ENCODE measurements at regions not wholly inside any gene's neighbourhood (a gene's known extent, or its start where the extent isn't known, plus 50 kb on each side); places are given as distances from the start of the nearest gene placed in this dataset.

DNA sequence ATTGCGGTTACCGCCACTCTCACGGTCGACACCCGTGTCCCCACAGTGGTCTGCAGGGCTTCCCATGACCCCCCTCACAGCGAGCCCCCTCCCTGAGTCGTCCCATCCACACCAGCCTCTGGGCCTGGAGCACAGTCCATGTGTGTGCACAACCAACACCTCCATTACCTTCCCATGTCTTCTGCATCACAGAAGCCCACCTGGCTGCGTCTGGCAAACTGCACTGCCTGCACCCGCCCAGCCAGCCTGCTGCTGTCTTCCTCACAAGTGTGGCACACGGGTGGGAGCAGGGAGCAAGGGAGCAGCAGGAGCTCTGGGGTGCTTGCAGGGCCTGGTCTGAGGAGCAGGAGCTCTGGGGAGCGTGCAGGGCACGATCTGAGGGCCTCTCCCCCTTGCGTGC is 415.3 kb upstream of the IRX4 start:
- no peak for DNase-seq (ENCODE audit: low spot score)

DNA sequence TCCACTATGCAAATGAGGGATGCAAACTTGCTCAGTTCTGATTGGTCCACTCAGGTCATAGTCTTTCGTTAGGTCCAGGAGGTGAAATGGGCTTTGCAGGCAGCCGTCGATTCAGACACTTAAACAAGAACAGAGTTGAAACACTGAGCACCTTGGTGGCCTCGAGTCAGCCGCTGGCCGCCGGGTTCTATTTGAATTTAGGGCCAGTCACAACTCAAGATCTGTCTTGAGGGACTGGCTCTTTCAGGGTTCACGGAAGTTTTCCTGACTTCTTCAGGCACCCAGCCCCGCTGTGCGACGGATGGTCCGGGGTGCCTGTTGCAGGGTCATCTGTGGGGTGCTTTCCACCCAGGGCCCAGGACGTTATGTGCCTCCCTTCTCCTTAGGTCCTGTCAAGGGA is 412.8 kb upstream of the IRX4 start:
- no peak for DNase-seq (ENCODE audit: low spot score)

DNA sequence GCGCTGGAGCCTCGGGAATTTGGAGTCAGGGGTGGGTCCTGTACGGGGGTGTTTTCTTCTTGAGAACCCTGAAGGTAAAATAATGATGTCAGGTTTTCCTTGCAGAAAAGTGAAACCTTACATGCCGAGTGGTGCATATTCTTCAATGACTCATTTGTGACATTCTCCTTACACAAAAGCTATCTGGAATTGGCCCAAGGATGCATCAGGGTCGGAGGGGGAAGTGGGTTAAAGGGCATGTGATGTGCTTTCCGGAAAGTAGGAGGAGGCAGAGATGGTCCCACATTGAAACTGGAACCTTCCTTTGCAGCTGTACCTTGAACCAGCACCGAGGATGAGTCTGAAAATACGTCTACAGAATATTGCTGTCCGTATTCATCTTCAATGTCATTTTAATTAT is 411.2 kb upstream of the IRX4 start:
- no peak for DNase-seq (ENCODE audit: low spot score)

DNA sequence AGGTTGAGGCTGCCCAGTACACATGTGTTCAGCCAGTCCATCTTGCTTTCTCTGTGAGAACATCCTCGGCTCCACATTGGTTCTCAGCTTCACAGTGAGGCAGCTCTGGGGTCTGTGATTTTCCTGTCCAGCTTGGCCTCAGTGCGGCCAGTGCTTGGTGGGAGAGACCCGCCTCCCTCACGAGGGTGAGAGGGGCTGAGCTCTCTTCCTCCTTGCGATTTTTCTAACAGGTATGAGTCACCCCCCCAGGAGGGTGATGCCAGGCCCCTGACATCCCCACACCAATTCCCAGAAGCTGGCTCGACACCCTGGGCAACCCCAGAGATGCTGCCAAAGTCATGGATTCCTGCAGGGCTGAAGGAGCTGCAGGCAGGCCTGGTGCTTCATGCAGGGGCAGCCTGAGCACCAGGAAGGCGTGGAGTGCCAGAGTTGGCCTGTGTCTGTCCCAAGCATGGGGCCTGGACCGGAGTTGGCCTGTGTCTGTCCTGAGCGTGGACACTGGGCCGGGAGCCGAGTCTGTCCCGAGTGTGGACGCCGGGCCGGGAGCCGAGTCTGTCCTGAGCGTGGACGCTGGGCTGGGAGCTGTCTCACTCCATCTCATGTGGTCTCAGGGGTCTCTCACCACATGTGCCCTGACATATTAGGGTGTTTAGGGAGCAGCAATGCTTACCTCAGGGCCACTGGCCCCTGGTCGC is 408.6 kb upstream of the IRX4 start:
- no peak for DNase-seq (ENCODE audit: low spot score)

DNA sequence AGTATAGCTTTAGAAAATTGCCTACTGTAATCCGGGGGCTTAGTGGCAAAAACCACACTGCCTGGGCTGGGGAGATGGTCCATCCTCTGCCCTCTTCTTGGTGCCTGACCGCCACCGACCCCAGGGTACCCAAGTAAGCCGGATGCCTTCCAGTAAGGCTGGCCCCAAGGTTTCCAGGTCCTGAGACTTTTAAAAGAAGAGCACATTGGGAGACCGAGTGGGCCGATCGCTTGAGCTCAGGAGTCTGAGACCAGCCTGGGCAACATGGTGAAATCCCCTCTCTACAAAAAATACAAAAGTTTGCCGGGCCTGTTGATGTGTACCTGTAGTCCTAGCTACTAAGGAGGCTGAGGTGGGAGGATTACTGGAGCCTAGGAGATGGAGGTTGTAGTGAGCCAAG is 406.7 kb upstream of the IRX4 start:
- DNase-seq (ENCODE audit: low spot score), result no peak

DNA sequence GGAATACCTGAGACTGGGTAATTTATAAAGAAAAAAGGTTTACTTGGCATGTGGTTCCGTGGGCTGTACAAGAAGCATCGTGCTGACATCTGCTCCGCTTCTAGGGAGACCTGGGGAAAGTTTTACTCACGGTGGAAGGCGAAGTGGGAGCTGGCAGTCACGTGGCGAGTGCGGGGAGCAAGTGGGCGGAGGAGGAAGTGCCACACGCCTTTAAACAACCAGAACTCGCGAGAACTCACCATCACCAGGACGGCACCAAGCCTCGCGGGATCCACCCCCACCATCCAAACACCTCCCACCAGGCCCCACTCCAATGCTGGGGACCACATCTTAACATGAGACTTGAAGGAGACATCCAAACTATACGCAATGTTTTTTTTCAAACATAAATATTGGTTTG is 406.2 kb upstream of the IRX4 start:
- no peak for DNase-seq (ENCODE audit: low spot score)

DNA sequence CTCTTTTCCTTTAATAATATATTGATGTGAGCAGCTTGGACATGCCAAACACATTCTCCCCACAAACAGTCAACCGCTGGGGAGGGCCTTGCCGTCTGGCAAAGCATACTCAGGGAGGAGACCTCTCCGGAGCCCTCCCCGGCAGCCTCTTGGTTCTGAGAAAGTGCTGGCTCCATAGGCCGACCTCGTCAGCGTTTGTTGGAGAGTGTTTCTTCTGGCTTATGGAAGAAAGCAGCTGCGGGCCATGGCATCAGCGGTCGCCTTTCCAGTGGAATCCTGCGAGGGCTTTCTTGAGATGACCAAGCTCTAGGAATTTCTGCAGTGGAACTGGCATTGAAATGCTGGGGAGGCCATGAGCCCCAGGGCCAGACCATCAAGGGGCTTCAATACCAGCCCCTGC is 405.7 kb upstream of the IRX4 start:
- DNase-seq (ENCODE audit: low spot score), result no peak

DNA sequence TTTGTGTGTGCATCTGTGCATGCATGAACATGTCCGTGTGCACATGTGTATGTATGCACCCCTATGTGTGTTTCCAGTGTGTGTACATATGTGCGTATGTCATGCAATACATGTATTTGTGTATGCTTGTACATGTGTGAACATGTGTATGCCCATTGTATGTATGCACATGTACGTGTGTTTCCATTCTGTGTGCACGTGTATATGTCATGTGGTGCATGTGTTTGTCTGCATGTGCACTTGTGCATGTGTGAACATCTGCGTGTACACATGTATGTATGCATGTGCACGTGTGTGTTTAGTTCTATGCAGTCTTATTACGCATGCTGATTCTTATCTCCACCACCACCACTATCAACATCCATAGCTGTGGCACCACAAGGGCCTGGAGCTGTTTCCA is 403.5 kb upstream of the IRX4 start:
- DNase-seq (ENCODE audit: low spot score), result no peak

DNA sequence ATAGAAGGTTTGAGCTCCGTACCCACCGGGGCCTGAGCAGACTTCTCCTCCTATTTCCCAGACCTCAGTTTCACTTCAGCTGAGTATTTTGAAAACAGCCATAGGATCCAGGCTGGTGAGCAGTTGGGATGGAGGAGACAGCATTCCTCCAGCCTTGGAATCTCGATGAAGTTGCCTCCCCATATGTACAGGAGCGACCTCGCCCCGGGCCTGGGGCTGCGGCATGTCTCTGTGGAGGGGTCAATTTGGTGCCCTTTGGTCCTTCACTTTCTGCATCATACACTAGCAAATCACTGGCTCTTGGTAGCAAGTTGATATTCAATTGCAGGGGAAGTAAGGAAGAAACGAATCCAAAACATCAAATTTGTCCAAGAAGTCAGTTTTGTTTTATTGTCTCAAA is 402.0 kb upstream of the IRX4 start:
- DNase-seq (ENCODE audit: low spot score), result no peak

DNA sequence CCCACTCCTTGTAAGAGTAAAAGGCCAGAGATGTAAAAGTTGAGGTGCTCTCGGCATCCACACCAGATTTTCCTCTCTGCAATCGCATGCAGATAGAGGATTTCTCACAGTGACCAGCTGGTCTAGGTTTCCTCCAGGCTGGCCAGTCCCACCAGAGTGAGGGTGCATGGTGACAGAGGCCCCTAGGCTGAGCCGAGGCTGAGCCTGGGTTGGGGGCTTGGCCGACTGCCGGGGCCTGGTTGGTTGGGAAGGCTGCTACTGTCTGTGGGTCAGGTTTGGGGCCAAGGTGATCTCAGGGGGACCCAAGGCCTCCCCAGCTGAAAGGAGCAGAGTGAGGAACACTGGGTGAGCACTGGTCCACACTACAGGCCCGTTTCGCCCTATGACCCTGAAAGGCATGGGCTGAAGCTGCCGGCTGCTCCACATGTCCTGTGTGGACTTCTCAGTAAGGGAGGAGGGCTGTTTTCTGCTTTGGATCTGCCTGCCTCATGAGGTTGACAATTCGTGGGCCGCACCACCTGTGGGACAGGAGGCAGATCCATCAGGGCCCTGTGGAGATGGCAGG is 400.8 kb upstream of the IRX4 start:
- DNase-seq (ENCODE audit: low spot score), result no peak

DNA sequence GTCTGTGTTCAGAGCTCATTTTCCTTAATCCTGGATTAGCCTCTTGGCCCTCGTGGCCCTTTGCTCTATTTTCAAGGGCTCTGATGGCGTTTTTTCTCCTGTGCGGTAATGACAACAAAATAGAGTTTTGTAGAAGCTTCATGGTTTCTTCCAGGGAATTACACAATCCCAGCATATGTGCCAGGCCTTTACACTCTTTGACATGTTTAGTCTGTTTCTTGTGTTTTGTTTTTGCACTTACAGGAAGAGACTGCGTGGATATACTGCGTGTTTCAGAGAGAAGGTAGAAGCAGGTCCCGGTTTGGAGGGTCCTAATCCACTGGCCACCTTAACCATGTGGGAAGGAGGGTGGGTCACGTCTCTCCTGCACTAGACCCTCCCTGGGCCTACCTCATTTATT is 400.2 kb upstream of the IRX4 start:
- DNase-seq (ENCODE audit: low spot score), result no peak

DNA sequence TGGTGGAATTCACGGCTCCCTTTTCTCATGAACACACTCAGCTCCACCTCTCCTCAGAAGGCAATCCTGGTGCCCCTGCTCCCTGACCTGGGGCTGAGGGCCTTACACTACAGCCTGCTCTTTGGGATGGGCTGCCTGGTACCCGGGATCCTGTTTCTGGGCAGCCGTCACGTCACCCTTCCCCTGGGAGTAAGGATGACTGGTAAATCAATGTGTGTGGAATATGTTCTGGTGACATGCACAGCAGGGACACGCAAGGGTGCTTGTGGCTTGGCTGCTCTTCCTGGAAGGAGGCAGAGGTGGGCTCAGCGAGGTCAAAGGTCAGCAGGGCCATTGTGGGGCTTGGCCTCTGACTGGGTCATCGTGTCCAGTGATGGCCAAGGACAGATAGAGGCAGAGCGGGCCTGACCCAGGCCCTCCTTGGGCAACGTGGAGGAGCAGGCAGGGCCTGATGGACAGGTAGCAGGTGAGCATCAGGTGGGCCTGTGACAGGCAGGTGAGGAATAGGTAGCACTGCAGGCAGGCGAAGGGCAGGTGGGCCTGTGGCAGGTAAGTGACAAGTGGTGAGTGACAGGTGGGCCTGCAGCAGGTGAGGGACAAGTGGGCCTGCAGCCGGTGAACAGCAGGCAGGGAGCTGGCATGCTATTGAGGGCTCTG is 399.4 kb upstream of the IRX4 start:
- DNase-seq (ENCODE audit: low spot score), result no peak

DNA sequence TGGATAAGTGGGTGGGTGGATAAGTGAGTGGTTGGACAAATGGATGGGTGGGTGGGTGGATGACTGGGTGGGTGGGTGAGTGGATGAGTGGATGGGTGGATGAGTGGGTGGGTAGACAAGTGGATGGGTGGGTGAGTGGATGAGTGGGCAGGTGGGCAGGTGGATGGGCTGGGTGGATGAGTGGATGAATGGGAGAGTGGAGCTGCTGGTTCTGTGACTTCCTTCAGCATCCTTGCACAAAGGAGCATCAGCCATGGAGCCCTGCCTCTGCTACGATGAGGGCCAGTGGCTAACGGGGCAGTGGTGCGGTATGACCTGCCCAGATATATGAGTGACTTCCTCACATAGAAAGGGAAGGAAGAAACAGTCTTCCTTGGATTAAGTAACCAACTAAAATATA is 398.7 kb upstream of the IRX4 start:
- no peak for DNase-seq (ENCODE audit: low spot score)

DNA sequence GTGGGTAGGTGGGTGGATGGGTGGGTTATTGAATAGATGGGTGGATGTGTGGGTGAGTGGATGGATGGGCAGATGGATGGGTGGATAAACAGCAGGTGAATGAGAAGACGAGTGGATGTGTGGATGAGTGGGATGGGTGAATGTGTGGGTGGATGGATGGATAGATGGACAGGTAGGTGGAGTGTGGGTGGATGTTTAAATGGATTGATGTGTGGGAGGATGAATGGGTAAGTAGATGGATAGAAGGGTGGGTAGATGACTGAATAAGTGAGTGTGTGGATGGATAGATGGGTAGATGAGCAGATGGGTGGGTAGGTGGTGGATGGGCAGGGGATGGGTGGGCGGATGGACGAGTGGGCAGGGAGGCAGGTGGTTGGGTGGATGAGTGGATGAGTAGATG is 397.6 kb upstream of the IRX4 start:
- DNase-seq (ENCODE audit: low spot score), result no peak

DNA sequence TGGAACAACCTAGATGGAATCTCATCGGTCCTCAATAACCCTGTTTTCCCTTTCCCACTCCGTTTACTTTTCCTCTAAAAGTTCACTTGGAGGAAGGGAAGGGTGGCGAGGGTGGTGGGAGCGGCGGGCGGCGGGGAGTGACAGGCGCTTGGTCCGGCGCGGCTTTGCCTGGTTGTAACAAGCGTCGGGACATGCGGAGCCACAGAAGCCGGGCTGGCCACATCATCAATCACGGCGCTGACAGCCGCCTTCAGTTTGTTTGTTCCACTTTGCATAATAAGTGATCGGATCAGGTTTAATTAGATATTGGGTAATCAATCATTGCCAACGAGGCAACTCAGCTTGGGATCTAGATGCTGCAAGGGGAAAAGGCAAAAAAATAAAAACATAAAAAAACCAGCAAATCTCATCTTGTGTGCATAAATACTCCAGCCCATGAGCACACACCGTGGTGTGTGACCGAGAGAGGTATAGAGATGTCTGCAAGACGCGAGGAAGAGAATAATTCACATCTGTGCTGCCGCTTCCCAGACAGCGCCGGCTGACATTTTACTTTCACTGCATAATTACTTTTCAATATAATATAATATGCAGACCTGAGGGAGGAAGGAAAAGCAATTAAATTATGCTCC is 396.2 kb upstream of the IRX4 start:
- DNase-seq (ENCODE audit: low spot score), result no peak

DNA sequence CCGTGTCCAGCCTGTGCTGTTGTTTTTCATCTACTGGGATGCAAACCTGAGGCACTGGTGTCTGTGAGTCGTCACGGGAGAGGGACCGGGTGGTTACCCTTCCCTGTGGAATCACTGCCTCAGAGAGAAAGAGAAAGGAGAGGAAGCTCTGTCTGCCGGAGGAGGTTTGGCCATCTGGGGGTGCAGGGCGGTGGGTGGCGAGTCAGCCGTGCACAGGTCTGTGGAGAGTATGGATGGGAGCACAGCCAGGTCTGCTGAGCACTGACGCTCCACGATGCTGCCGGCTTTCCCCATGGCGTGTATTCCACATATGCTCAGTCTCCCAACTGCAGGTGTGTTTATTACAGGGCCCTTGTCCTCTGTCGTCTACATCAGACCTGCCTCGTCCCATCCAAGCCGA is 395.2 kb upstream of the IRX4 start:
- DNase-seq (ENCODE audit: low spot score), result no peak

DNA sequence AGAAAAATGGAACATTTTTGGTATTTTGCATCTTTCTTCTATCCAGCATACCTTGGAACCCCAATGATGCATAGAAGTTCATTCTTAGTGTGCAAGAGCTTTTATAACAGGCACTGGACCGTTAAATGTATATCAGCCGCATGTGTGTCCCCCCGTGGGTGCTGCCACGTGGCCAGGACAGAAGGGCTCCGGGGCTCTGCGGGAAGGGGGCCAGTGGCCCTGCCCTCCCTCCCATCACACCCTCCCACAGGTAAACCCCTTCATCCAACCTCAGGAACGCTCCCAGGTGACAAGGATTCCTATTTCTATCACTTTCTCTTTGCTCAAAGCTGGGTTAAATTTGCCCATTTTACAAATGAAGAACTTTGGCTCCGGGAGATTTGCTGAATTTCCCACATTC is 393.4 kb upstream of the IRX4 start:
- no peak for DNase-seq (ENCODE audit: low spot score)

DNA sequence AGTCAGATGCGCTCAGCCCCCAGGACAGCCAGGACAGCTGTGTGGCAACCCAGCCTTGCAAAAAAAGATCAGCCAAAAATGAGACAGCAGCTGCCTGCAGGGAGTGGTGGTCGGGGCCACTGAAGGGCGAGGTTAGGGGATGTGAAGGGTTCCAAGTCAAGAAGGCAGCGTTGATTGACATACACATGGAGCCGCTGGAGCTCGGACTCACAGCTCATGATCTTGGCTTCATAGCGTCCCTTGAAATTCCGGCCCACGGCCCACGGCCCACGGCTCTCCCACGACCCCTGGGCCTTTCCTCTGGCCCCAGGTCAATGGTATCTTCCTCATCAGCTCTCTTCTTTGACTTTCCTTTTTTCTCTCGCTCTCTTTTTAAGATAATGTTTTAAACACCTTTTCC is 390.0 kb upstream of the IRX4 start:
- no peak for DNase-seq (ENCODE audit: low spot score)

DNA sequence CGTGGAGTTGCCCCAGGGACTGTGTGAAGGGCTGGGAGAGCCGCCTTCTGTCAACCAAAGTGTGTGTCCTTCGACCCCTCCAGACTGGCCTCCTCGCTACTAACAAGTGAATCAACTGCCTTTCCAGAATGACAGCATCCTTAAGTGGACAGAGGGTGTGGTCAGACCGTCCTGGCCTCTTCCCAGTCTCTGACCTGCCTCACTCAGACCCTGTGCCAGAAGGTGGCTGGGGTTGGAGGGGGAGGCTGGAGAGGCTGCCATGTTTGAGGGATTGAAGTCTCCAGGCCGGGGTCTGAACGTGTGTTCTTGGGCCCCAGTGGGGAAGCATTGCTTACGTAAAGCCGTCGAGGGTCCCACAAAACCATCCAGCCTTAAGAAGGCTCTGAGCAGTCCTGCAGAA is 389.3 kb upstream of the IRX4 start:
- DNase-seq (ENCODE audit: low spot score), result no peak

DNA sequence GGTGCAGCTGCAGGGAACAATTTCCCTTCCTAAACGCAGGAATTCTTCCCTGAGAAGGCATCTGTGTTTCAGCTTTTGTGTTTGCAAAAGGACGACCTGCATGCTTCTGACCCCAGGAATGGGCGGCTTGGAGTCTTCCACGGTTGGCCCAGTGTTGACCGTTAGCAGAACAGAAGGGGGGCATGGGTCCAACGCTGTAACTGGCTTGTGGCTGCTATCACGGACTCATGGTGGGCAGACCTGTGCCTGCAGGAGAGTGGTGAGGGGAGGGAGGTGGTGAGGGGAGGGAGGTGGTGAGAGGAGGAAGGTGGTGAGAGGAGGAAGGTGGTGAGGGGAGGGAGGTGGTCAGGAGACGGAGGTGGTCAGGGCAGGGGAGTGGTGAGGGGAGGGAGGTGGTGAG is 388.6 kb upstream of the IRX4 start:
- DNase-seq (ENCODE audit: low spot score), result no peak

DNA sequence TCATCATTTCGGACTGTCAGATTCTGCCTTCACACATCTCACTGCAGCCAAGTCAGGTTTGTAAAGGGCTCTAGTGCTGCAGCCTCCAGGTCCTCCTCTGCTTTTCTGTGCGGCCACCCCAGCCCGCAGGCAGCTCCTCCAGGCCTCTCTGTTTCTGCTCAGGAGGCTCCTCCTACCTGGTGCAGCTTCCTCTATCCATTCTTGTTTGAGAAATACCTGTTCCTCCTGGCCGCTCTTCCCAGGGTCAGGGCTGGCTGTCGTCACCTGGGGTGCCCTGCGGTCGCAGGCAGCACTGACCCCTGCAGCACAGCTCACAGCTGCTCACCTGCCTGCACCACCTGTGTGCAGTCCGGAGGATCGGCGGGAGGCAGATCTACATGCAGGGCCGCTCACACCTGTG is 387.7 kb upstream of the IRX4 start:
- DNase-seq (ENCODE audit: low spot score), result no peak

DNA sequence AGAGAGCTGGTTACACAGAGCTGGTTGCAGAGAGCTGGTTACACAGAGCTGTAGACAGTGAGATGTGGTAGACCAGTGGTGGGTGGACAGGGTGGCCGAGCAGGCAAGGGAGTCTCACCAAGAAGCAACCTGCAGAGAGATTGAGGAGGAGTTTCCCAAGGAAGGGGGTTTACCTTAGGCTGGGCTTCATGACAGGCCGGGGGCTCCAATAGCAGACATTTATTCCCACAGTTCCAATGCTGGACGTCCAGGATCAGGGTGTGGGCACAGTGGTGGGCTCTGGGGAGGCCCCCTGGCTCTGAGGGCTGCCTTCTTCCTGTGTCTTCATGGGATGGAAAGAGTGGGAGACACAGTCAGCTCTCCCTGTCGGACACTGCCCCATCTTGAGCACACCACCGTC is 386.9 kb upstream of the IRX4 start:
- no peak for DNase-seq (ENCODE audit: low spot score)

DNA sequence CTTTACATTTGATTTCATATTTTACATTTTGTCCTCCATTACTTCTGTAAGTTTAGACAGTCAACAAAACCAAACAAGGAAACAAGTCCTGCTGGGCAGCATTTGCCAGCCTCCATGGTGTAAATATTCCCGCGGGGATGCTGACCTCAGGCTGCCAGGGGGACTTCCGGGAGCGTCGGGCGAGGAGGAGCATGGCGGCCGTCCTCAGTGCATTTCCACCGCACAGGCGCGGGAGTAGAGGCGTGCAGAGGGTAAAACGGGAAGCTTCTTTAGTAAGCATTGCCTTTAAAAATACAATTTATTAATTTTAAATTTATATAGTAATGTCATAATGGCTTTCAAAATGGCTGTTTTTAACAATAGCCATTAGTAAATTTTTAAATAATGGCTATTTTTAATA is 385.3 kb upstream of the IRX4 start:
- DNase-seq (ENCODE audit: low spot score), result no peak
